Neutrophil (primary cell): ENCODE measurements at regions not wholly inside any gene's neighbourhood (a gene's known extent, or its start where the extent isn't known, plus 50 kb on each side); places are given as distances from the start of the nearest gene placed in this dataset.

ENCODE experiments used
- H3K27ac ChIP-seq: fragments of 200-600 bp; sonication (generic); 2 replicates; pipeline ENCODE4 v1.5.1; 2016; ENCODE audit warnings: mild to moderate bottlenecking, moderate library complexity
- H3K27me3 ChIP-seq: fragments of 200-600 bp; sonication (generic); 2 replicates; pipeline ENCODE4 v1.6.0; 2016; ENCODE audit warnings: mild to moderate bottlenecking
- H3K36me3 ChIP-seq: fragments of 200-600 bp; sonication (generic); 2 replicates; pipeline ENCODE4 v1.5.1; 2017
- H3K4me1 ChIP-seq, 2 experiments: fragments of 200-600 bp in 1 of 2; sonication (generic) in 1 of 2; 1 replicate in 1 of 2; 2 replicates in 1 of 2; pipeline versions ENCODE4 v1.5.1 to v1.6.1; 2013 to 2016; ENCODE audit warnings: low read depth in 1 of 2, low read length in 1 of 2, mild to moderate bottlenecking in 1 of 2, moderate library complexity in 1 of 2; ENCODE audit not compliant: control insufficient read depth in 1 of 2, insufficient read depth in 1 of 2
- H3K4me3 ChIP-seq, 2 experiments: fragments of 200-600 bp in 1 of 2; sonication (generic) in 1 of 2; 1 replicate in 1 of 2; 2 replicates in 1 of 2; pipeline ENCODE4 v1.5.1; 2013 to 2016; ENCODE audit warnings: low read depth in 1 of 2, low read length in 1 of 2, mild to moderate bottlenecking in 1 of 2, moderate library complexity in 1 of 2
- H3K9me3 ChIP-seq: fragments of 200-600 bp; sonication (generic); 2 replicates; pipeline ENCODE4 v1.5.1; 2016
- TF ChIP-seq, protein P1 (sequence below): fragments of 200-600 bp; sonication (generic); IDR thresholded peaks from 2 replicates; pipeline ENCODE4 v1.5.1; 2016; ENCODE audit warnings: antibody characterized with exemption

DNA sequence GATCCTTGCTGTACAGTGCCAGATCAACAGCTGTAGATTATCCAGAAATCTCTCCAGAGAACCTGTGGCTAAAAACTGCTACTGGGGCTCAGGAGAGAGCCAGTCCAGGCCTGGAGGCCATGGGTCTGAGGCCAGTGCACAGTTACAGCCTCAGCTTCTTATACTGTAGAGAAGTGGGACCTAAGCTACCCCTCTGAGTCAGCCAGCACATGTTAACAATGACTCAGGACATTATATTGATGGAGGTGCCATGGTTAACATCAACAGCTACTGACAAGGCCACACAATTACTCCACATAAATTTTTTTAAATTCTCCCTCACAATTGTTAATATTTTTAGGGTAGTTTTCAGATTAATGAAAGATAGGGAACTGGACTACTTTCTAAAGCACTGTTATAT is 138.5 kb downstream of the RBM26 start:
- Histone ChIP-seq H3K27me3 (no peaks in the 10 kb centered on the region), H3K4me3 (no peak overlapping the region), H3K4me1 (no peaks in the 10 kb centered on the region), H3K27ac (no peak overlapping the region), H3K36me3 (no peaks in the 10 kb centered on the region), H3K9me3 (no peaks in the 10 kb centered on the region)
- TF ChIP-seq, protein P1, sequence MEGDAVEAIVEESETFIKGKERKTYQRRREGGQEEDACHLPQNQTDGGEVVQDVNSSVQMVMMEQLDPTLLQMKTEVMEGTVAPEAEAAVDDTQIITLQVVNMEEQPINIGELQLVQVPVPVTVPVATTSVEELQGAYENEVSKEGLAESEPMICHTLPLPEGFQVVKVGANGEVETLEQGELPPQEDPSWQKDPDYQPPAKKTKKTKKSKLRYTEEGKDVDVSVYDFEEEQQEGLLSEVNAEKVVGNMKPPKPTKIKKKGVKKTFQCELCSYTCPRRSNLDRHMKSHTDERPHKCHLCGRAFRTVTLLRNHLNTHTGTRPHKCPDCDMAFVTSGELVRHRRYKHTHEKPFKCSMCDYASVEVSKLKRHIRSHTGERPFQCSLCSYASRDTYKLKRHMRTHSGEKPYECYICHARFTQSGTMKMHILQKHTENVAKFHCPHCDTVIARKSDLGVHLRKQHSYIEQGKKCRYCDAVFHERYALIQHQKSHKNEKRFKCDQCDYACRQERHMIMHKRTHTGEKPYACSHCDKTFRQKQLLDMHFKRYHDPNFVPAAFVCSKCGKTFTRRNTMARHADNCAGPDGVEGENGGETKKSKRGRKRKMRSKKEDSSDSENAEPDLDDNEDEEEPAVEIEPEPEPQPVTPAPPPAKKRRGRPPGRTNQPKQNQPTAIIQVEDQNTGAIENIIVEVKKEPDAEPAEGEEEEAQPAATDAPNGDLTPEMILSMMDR: no peak

DNA sequence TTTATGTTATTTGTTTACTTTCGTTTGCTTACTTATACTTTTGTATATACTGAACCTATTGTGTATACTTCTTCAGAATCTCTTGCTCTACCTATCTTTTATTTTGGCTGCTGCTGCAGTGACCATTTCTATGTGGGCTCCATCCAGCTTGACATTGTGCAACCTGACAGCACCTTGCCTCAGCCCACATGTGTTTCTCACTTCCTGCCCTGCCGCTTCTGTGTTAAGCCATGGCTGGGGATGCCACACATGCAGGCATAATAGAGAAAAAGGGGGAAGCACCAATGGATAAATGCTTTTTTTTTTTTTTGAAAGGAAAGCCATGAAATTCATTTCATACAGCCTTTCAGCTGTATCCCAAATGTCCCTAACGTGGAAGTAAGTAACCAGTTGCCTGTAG is 147.6 kb downstream of the RBM26 start:
- no peak overlapping the region for H3K27ac ChIP-seq
- H3K27me3 ChIP-seq: no peaks in the 10 kb centered on the region
- TF ChIP-seq, protein P1: no peak
- H3K4me3 ChIP-seq: no peak overlapping the region
- no peaks in the 10 kb centered on the region for H3K9me3 ChIP-seq
- peaks cover 0 to 7% of the 10 kb centered on the region in 2 experiments for H3K4me1 ChIP-seq
- no peaks in the 10 kb centered on the region for H3K36me3 ChIP-seq

DNA sequence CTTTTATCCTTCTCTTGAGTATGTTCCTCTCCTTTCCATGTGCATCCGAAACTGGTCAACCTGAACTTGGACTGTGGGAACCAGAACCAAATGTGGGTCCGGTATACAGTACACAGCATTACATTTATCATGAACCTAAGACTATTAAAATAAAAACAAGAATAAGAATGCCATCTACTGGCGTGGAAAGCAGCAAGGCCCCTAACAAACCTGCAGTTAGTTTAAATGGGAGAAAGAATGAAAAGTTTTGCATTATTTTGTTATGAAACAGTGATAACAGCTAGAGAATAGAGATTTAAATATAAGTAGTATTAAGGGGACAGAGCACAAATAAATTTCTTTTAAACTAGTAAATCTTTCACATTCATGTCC is 159.5 kb downstream of the RBM26 start:
- TF ChIP-seq, protein P1: no peak
- no peaks in the 10 kb centered on the region for H3K27me3 ChIP-seq
- H3K4me1 ChIP-seq: no peaks in the 10 kb centered on the region
- H3K9me3 ChIP-seq: no peaks in the 10 kb centered on the region
- H3K27ac ChIP-seq: no peak overlapping the region
- H3K36me3 ChIP-seq: no peaks in the 10 kb centered on the region
- H3K4me3 ChIP-seq: no peak overlapping the region

DNA sequence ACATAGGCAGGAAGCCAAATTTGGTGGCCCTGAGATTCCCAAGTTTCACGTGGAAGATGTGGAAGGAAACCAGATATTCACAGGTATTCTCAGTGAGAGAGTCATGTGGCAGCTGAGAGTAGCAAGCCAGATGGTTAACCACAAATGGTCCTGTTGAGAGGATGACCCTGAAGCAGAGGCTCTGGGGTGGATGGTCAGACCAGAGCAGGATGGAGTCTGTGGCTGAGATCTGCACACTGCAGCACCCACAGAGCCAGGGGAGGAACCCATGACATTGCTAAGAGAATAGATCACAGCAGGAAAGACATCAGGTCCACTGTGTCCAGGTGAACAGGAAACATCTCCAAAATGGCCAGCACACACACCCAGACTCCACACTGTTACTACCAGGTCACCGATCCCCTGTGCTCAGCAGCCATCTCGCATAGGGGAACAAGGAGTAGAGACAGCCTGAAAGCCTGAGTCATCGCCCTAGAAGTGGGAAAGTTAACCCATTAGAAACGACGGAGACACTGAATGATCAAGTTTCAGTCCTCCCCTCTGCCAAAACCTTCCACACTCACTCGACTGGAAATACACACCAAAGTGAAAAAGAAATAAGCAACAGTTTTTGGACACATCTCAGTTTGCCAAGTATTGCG is 160.0 kb downstream of the RBM26 start:
- H3K9me3 ChIP-seq: no peaks in the 10 kb centered on the region
- no peak overlapping the region for H3K27ac ChIP-seq
- no peak overlapping the region for H3K4me3 ChIP-seq
- TF ChIP-seq, protein P1: no peak
- H3K4me1 ChIP-seq: no peaks in the 10 kb centered on the region
- no peaks in the 10 kb centered on the region for H3K27me3 ChIP-seq
- H3K36me3 ChIP-seq: no peaks in the 10 kb centered on the region

DNA sequence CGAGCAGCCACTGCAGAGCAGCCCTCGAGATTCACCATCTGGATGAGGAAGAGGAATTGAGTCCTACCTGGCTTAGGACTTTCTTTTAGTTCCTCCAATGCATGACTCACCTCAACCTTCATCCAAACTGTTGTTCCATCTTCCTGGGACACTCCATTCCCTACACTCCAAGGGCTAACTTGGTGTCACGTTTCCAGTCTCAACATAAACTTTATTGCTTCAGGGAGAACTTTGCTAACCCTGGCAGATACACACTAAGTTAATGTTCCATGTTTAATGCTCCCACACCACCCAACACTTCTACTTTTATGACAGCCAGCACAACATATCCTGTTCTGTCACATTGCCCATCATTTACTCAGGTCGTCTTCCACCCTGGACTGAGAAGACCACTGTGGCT is 164.4 kb downstream of the RBM26 start:
- Histone ChIP-seq H3K27ac (no peak overlapping the region), H3K4me1 (no peaks in the 10 kb centered on the region), H3K36me3 (no peaks in the 10 kb centered on the region), H3K9me3 (no peaks in the 10 kb centered on the region), H3K4me3 (no peak overlapping the region), H3K27me3 (no peaks in the 10 kb centered on the region)
- TF ChIP-seq, protein P1: no peak

DNA sequence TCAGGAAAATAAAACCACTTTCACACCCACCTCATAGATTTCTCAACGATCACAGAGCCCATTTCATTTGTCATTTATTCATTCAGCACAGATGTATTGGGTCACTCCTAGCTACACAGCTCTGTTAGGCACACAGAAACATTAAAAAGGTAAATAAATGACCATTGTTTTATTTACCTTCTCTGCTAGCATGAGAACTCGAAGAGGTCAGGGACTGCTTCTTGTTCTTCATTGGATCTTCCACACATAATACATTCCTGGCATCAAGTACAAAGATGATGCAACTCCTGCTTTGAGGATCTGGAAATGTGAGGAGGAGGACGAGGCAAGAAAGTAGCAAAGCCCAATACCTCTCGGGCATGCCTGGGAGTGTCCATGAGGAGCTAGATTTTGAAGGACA is 168.1 kb downstream of the RBM26 start:
- H3K4me1 ChIP-seq: no peaks in the 10 kb centered on the region
- H3K36me3 ChIP-seq: no peaks in the 10 kb centered on the region
- no peaks in the 10 kb centered on the region for H3K27me3 ChIP-seq
- H3K27ac ChIP-seq: no peak overlapping the region
- H3K4me3 ChIP-seq: no peak overlapping the region
- H3K9me3 ChIP-seq: no peaks in the 10 kb centered on the region
- TF ChIP-seq, protein P1: no peak
